ENCODE measurements at regions not wholly inside any gene's neighbourhood (a gene's known extent, or its start where the extent isn't known, plus 50 kb on each side); places are given as distances from the start of the nearest gene placed in this dataset.

GRCh38 chr12:69097619-69098368 lies 141.6 kb upstream of the CPSF6 start:
- TF ChIP-seq POLR2A (IDR thresholded peaks at IDR 0.05): no peak
- TF ChIP-seq CTCF (IDR thresholded peaks at IDR 0.05): no peak
- no peak for TF ChIP-seq POLR2AphosphoS5 (IDR thresholded peaks at IDR 0.05)
